Glutamatergic neuron (in vitro differentiated cells): ENCODE measurements at regions not wholly inside any gene's neighbourhood (a gene's known extent, or its start where the extent isn't known, plus 50 kb on each side); places are given as distances from the start of the nearest gene placed in this dataset.

ENCODE experiments used
- DNase-seq: peaks from one replicate; pipeline ENCODE4 v3.0.0; 2022
- H3K27ac Mint-ChIP-seq: one replicate; pipeline ENCODE4 v1.8.0; 2020; ENCODE audit warnings: mild to moderate bottlenecking, mixed read lengths, inconsistent platforms; ENCODE audit not compliant: unreplicated experiment
- H3K27me3 Mint-ChIP-seq: one replicate; pipeline ENCODE4 v1.8.0; 2020; ENCODE audit warnings: mild to moderate bottlenecking, moderate library complexity, mixed read lengths, inconsistent platforms; ENCODE audit not compliant: unreplicated experiment
- H3K36me3 Mint-ChIP-seq: one replicate; pipeline ENCODE4 v1.8.0; 2020; ENCODE audit warnings: mild to moderate bottlenecking, mixed read lengths, inconsistent platforms; ENCODE audit not compliant: unreplicated experiment
- H3K4me1 Mint-ChIP-seq: one replicate; pipeline ENCODE4 v1.8.0; 2020; ENCODE audit warnings: mild to moderate bottlenecking, low read depth, mixed read lengths, inconsistent platforms; ENCODE audit not compliant: unreplicated experiment
- H3K4me3 Mint-ChIP-seq: one replicate; pipeline ENCODE4 v1.8.0; 2020; ENCODE audit warnings: mild to moderate bottlenecking, mixed read lengths, inconsistent platforms; ENCODE audit not compliant: unreplicated experiment
- H3K9me3 Mint-ChIP-seq: one replicate; pipeline ENCODE4 v1.8.0; 2020; ENCODE audit warnings: mild to moderate bottlenecking, moderate library complexity, mixed read lengths, inconsistent platforms; ENCODE audit not compliant: unreplicated experiment
- TF ChIP-seq, protein P1 (sequence below): fragments of 200-600 bp; sonication (generic); IDR thresholded peaks from one replicate; pipeline ENCODE4 v1.5.0; 2021; ENCODE audit not compliant: partially characterized antibody, unreplicated experiment

DNA sequence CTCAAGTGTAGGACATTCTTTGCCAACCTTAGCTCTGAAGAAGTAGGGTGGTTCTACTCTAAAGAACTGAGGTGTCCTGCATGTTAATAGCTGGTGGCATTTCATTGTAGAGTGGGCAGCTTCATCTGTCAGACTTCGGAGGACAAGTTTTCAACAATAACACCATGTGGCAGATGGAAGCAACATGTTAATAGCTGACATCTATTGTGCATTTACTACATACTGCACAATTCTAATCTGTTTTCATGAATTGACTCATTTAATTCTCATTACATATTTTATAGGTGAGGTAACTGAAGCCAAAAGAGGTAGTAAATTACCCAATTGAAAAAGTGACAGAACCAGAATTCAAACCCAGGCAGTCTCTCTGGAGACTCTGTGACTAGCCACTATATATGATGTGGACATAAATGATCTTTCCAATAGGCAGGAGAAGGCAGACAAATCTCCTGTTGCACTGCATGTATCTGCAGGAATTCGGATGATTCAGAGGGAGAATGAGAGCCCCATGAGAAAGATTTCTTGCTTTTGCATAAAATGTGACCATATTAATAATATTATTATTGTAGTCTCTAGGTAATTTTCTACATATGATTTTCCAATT is 137.2 kb upstream of the E2F7 start:
- Mint-ChIP-seq H3K27me3 (no peaks in the 10 kb centered on the region), H3K27ac (no peak overlapping the region), H3K4me3 (no peak overlapping the region), H3K9me3 (no peaks in the 10 kb centered on the region), H3K4me1 (peaks cover 2% of the 10 kb centered on the region), H3K36me3 (no peaks in the 10 kb centered on the region)
- TF ChIP-seq, protein P1, sequence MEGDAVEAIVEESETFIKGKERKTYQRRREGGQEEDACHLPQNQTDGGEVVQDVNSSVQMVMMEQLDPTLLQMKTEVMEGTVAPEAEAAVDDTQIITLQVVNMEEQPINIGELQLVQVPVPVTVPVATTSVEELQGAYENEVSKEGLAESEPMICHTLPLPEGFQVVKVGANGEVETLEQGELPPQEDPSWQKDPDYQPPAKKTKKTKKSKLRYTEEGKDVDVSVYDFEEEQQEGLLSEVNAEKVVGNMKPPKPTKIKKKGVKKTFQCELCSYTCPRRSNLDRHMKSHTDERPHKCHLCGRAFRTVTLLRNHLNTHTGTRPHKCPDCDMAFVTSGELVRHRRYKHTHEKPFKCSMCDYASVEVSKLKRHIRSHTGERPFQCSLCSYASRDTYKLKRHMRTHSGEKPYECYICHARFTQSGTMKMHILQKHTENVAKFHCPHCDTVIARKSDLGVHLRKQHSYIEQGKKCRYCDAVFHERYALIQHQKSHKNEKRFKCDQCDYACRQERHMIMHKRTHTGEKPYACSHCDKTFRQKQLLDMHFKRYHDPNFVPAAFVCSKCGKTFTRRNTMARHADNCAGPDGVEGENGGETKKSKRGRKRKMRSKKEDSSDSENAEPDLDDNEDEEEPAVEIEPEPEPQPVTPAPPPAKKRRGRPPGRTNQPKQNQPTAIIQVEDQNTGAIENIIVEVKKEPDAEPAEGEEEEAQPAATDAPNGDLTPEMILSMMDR, result no peak
- DNase-seq, result no peak

- Mint-ChIP-seq H3K4me1 (no peaks in the 10 kb centered on the region), H3K4me3 (no peak overlapping the region), H3K9me3 (no peaks in the 10 kb centered on the region), H3K36me3 (no peaks in the 10 kb centered on the region), H3K27me3 (no peaks in the 10 kb centered on the region), H3K27ac (no peak overlapping the region)
- no peak for DNase-seq
- TF ChIP-seq, protein P1, result no peak
These were observed 124.6 kb upstream of the E2F7 start for GRCh38 chr12:77189901-77190416.

- Mint-ChIP-seq H3K36me3 (no peaks in the 10 kb centered on the region), H3K4me3 (no peak overlapping the region), H3K9me3 (no peaks in the 10 kb centered on the region), H3K4me1 (no peaks in the 10 kb centered on the region), H3K27ac (no peak overlapping the region), H3K27me3 (no peaks in the 10 kb centered on the region)
- no peak for DNase-seq
- TF ChIP-seq, protein P1, result no peak
These were observed 124.1 kb upstream of the E2F7 start for GRCh38 chr12:77189458-77189857.

- no peaks in the 10 kb centered on the region for H3K27me3 Mint-ChIP-seq
- no peaks in the 10 kb centered on the region for H3K9me3 Mint-ChIP-seq
- H3K36me3 Mint-ChIP-seq, result no peaks in the 10 kb centered on the region
- no peak overlapping the region for H3K4me3 Mint-ChIP-seq
- TF ChIP-seq, protein P1, result no peak
- no peak overlapping the region for H3K27ac Mint-ChIP-seq
- H3K4me1 Mint-ChIP-seq, result no peaks in the 10 kb centered on the region
- no peak for DNase-seq
These were observed 114.1 kb upstream of the E2F7 start for GRCh38 chr12:77179515-77179914.

- H3K27me3 Mint-ChIP-seq, result no peaks in the 10 kb centered on the region
- no peak overlapping the region for H3K27ac Mint-ChIP-seq
- TF ChIP-seq, protein P1, result no peak
- H3K36me3 Mint-ChIP-seq, result no peaks in the 10 kb centered on the region
- DNase-seq, result no peak
- H3K4me1 Mint-ChIP-seq, result peaks cover 23% of the 10 kb centered on the region
- H3K9me3 Mint-ChIP-seq, result no peaks in the 10 kb centered on the region
- no peak overlapping the region for H3K4me3 Mint-ChIP-seq
These were observed 102.4 kb upstream of the E2F7 start for GRCh38 chr12:77167801-77168200.
